ENCODE measurements at regions not wholly inside any gene's neighbourhood (a gene's known extent, or its start where the extent isn't known, plus 50 kb on each side); places are given as distances from the start of the nearest gene placed in this dataset.
"Not testable (repeated sequence)": the region's sequence is repeated elsewhere in the genome, so short reads cannot be mapped to it uniquely, and the experiment has no call there.

- DNase-seq = no peak
Measured at GRCh38 chr15:81686021-81686420, 312.0 kb upstream of the TMC3 start.

GRCh38 chr15:81685237-81685636, 311.2 kb upstream of the TMC3 start:
- DNase-seq = no peak

GRCh38 chr15:81680829-81681228, 306.8 kb upstream of the TMC3 start:
- no peak for DNase-seq

GRCh38 chr15:81666839-81667238, 292.8 kb upstream of the TMC3 start:
- DNase-seq = no peak

GRCh38 chr15:81660976-81661375, 287.0 kb upstream of the TMC3 start:
- no peak for DNase-seq

- DNase-seq = no peak
Measured at GRCh38 chr15:81653259-81653658, 279.2 kb upstream of the TMC3 start.

- no peak for DNase-seq
Measured at GRCh38 chr15:81645470-81645869, 271.5 kb upstream of the TMC3 start.

- no peak for DNase-seq
Measured at GRCh38 chr15:81643771-81644170, 269.8 kb upstream of the TMC3 start.

GRCh38 chr15:81642451-81642990, 268.5 kb upstream of the TMC3 start:
- DNase-seq = no peak

- not testable (repeated sequence) for DNase-seq
Measured at GRCh38 chr15:81636064-81636463, 262.1 kb upstream of the TMC3 start.

- no peak for DNase-seq
Measured at GRCh38 chr15:81633889-81634288, 259.9 kb upstream of the TMC3 start.

GRCh38 chr15:81625896-81626295, 251.9 kb upstream of the TMC3 start:
- no peak for DNase-seq

GRCh38 chr15:81619002-81619401, 245.0 kb upstream of the TMC3 start:
- no peak for DNase-seq

- no peak for DNase-seq
Measured at GRCh38 chr15:81612631-81613030, 238.6 kb upstream of the TMC3 start.

GRCh38 chr15:81611679-81612078, 237.7 kb upstream of the TMC3 start:
- DNase-seq = no peak

GRCh38 chr15:81608309-81608829, 234.4 kb upstream of the TMC3 start:
- no peak for DNase-seq

- no peak for DNase-seq
Measured at GRCh38 chr15:81604713-81605112, 230.7 kb upstream of the TMC3 start.

- no peak for DNase-seq
Measured at GRCh38 chr15:81596159-81596865, 222.3 kb upstream of the TMC3 start.

GRCh38 chr15:81595752-81596151, 221.7 kb upstream of the TMC3 start:
- no peak for DNase-seq

GRCh38 chr15:81589671-81590070, 215.7 kb upstream of the TMC3 start:
- no peak for DNase-seq

GRCh38 chr15:81575436-81576123, 201.6 kb upstream of the TMC3 start:
- DNase-seq = no peak

- DNase-seq = no peak
Measured at GRCh38 chr15:81573098-81573746, 199.2 kb upstream of the TMC3 start.

GRCh38 chr15:81572190-81572589, 198.2 kb upstream of the TMC3 start:
- DNase-seq = no peak

Data from NCI-H2081 treated with DMSO at 0.1 percent for 48 hours (cell line).